OCI-LY1 (cell line): ENCODE measurements at regions not wholly inside any gene's neighbourhood (a gene's known extent, or its start where the extent isn't known, plus 50 kb on each side); places are given as distances from the start of the nearest gene placed in this dataset.

Experiments used
- H2AFZ ChIP-seq: fragments of 200-600 bp; sonication (generic), shearing (Covaris generic); 2 replicates; pipeline ENCODE4 v1.6.0; 2014; ENCODE audit warnings: antibody characterized with exemption, mild to moderate bottlenecking, low read length
- H3F3A ChIP-seq: fragments of 200-600 bp; sonication (generic), shearing (Covaris generic); 2 replicates; pipeline ENCODE4 v1.6.0; 2014; ENCODE audit warnings: mild to moderate bottlenecking, antibody characterized with exemption, low read length, moderate library complexity; ENCODE audit not compliant: insufficient read depth
- H3K27ac ChIP-seq: fragments of 200-600 bp; sonication (generic); 2 replicates; pipeline ENCODE4 v1.5.1; 2014; ENCODE audit warnings: low read length, mixed run types, mild to moderate bottlenecking, low read depth; ENCODE audit not compliant: poor library complexity, severe bottlenecking
- H3K27me3 ChIP-seq: fragments of 200-600 bp; sonication (generic); 2 replicates; pipeline ENCODE4 v1.6.0; 2014; ENCODE audit warnings: antibody characterized with exemption, mild to moderate bottlenecking, low read length, moderate library complexity; ENCODE audit not compliant: insufficient read depth
- H3K36me3 ChIP-seq: fragments of 200-600 bp; sonication (generic); 2 replicates; pipeline ENCODE4 v1.6.1; 2014; ENCODE audit warnings: mild to moderate bottlenecking, antibody characterized with exemption, low read length, moderate library complexity, mixed read lengths; ENCODE audit not compliant: insufficient read depth
- H3K4me1 ChIP-seq: fragments of 200-600 bp; sonication (generic); 2 replicates; pipeline ENCODE4 v1.5.1; 2014; ENCODE audit warnings: mild to moderate bottlenecking, low read length, moderate library complexity; ENCODE audit not compliant: insufficient read depth, severe bottlenecking
- H3K4me2 ChIP-seq: fragments of 200-600 bp; sonication (generic), shearing (Covaris generic); 2 replicates; pipeline ENCODE4 v1.6.1; 2014; ENCODE audit warnings: low read length
- H3K4me3 ChIP-seq: fragments of 200-600 bp; sonication (generic); 2 replicates; pipeline ENCODE4 v1.5.1; 2014; ENCODE audit warnings: low read length, low read depth, mild to moderate bottlenecking, mixed read lengths; ENCODE audit not compliant: poor library complexity, severe bottlenecking
- H3K79me2 ChIP-seq: fragments of 200-600 bp; shearing (Covaris generic); 2 replicates; pipeline ENCODE4 v1.6.1; 2016; ENCODE audit warnings: mixed run types, low read length, mixed read lengths; ENCODE audit not compliant: insufficient read depth
- H3K9ac ChIP-seq: fragments of 200-600 bp; sonication (generic), shearing (Covaris generic); 2 replicates; pipeline ENCODE4 v1.6.1; 2014; ENCODE audit warnings: mild to moderate bottlenecking, low read length, mixed read lengths
- H3K9me2 ChIP-seq: fragments of 200-600 bp; sonication (generic), shearing (Covaris generic); 2 replicates; pipeline ENCODE4 v1.6.1; 2014; ENCODE audit warnings: low read depth, mild to moderate bottlenecking, low read length, mixed read lengths
- H3K9me3 ChIP-seq: fragments of 200-600 bp; shearing (Covaris generic); 2 replicates; pipeline ENCODE4 v1.6.1; 2014; ENCODE audit warnings: low read length, mixed read lengths
- H4K20me1 ChIP-seq: fragments of 200-600 bp; sonication (generic), shearing (Covaris generic); 2 replicates; pipeline ENCODE4 v1.6.0; 2016; ENCODE audit warnings: mild to moderate bottlenecking, low read length; ENCODE audit not compliant: insufficient read depth
- EZH2 ChIP-seq: fragments of 200-600 bp; sonication (generic), shearing (Covaris generic); IDR thresholded peaks from 2 replicates; pipeline ENCODE4 v1.8.0; 2017; ENCODE audit warnings: borderline replicate concordance, mixed run types, mild to moderate bottlenecking, antibody characterized with exemption, low read length, moderate library complexity, mixed read lengths
- TF ChIP-seq, protein P1 (sequence below): fragments of 200-600 bp; sonication (generic), shearing (Covaris generic); IDR thresholded peaks from 2 replicates; pipeline ENCODE4 v1.5.1; 2017; ENCODE audit warnings: mild to moderate bottlenecking, antibody characterized with exemption, low read length, moderate library complexity, mixed read lengths

- no peaks in the 10 kb centered on the region for H3F3A ChIP-seq
- no peak overlapping the region for H3K4me2 ChIP-seq
- no peaks in the 10 kb centered on the region for H3K9me3 ChIP-seq
- H3K36me3 ChIP-seq = no peaks in the 10 kb centered on the region
- H3K9me2 ChIP-seq = no peaks in the 10 kb centered on the region
- H2AFZ ChIP-seq = no peak overlapping the region
- no peak for TF ChIP-seq EZH2
- TF ChIP-seq, protein P1, sequence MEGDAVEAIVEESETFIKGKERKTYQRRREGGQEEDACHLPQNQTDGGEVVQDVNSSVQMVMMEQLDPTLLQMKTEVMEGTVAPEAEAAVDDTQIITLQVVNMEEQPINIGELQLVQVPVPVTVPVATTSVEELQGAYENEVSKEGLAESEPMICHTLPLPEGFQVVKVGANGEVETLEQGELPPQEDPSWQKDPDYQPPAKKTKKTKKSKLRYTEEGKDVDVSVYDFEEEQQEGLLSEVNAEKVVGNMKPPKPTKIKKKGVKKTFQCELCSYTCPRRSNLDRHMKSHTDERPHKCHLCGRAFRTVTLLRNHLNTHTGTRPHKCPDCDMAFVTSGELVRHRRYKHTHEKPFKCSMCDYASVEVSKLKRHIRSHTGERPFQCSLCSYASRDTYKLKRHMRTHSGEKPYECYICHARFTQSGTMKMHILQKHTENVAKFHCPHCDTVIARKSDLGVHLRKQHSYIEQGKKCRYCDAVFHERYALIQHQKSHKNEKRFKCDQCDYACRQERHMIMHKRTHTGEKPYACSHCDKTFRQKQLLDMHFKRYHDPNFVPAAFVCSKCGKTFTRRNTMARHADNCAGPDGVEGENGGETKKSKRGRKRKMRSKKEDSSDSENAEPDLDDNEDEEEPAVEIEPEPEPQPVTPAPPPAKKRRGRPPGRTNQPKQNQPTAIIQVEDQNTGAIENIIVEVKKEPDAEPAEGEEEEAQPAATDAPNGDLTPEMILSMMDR = no peak
- H3K9ac ChIP-seq = no peak overlapping the region
- no peaks in the 10 kb centered on the region for H4K20me1 ChIP-seq
- H3K4me3 ChIP-seq = no peak overlapping the region
- H3K4me1 ChIP-seq = no peaks in the 10 kb centered on the region
- no peaks in the 10 kb centered on the region for H3K27me3 ChIP-seq
- no peak overlapping the region for H3K27ac ChIP-seq
- H3K79me2 ChIP-seq = no peaks in the 10 kb centered on the region
These were observed 267.3 kb upstream of the HAND2 start for GRCh38 chr4:173797296-173797695.

DNA sequence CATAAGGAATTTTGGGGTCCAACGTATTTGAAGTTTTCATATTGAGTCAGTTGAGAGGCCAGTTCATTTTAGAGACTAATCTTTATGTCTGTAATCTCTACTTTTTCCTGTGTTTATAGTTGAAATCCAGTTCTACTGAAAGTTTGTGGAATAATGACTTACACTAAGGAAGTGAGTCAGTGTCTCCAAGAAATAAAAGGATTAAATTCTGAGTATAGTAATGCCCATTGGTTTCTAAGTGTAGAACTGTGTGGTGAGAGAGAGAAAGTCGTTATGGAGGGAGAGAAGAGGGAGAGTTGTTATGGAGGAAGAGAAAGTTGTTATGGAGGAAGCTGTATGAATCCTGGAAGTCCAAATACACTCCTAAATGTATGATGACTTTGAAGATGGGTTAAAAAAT is 264.6 kb upstream of the HAND2 start:
- Histone ChIP-seq H3K27me3 (no peaks in the 10 kb centered on the region), H3K9me2 (no peaks in the 10 kb centered on the region), H3K79me2 (no peaks in the 10 kb centered on the region), H3K4me2 (no peak overlapping the region), H3F3A (no peaks in the 10 kb centered on the region), H3K9me3 (no peaks in the 10 kb centered on the region), H3K9ac (no peak overlapping the region), H4K20me1 (no peaks in the 10 kb centered on the region), H3K36me3 (no peaks in the 10 kb centered on the region), H3K27ac (no peak overlapping the region), H3K4me3 (no peak overlapping the region), H3K4me1 (no peaks in the 10 kb centered on the region), H2AFZ (no peak overlapping the region)
- TF ChIP-seq, protein P1 = no peak
- TF ChIP-seq EZH2 = no peak

DNA sequence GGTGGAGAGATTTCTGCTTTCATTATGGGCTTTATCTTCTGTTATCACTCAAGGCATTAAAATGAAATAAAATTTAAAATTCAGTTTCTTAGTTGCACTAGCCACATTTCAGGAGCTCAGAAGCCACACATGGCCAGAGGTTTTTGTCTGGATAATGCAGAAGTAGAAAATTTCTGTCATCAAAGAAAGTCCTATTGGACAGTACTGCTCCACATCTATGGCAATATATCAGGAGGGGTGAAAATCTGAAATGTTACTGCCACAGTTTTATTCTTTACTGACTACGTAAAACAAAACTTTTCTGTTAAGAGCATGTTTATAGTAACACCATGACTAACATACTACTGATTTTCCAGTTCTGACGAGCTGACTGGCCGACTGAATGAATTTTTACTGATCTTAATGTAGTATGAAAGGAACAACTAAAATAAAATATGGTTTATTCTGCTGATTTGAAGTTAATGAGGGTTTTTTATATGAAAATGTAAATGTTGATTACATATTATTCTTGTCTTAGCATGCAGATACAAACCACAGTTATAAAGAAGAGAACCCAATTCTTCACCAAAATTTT is 264.0 kb upstream of the HAND2 start:
- Histone ChIP-seq H3F3A (no peaks in the 10 kb centered on the region), H4K20me1 (no peaks in the 10 kb centered on the region), H3K27me3 (no peaks in the 10 kb centered on the region), H3K4me1 (no peaks in the 10 kb centered on the region), H3K4me2 (no peak overlapping the region), H3K4me3 (no peak overlapping the region), H3K9me3 (no peaks in the 10 kb centered on the region), H3K27ac (no peak overlapping the region), H2AFZ (no peak overlapping the region), H3K9me2 (no peaks in the 10 kb centered on the region), H3K36me3 (no peaks in the 10 kb centered on the region), H3K9ac (no peak overlapping the region), H3K79me2 (no peaks in the 10 kb centered on the region)
- TF ChIP-seq, protein P1 = no peak
- TF ChIP-seq EZH2 = no peak
